Subcutaneous abdominal adipose tissue (tissue), 5 donors: ENCODE measurements at regions not wholly inside any gene's neighbourhood (a gene's known extent, or its start where the extent isn't known, plus 50 kb on each side); places are given as distances from the start of the nearest gene placed in this dataset.
A peak's percentile ranks its signal among the peaks of the same experiment; 100 is the strongest.
"Not testable (repeated sequence)": the region's sequence is repeated elsewhere in the genome, so short reads cannot be mapped to it uniquely, and the experiment has no call there.

Experiments used
- H3K27ac ChIP-seq: one replicate; pipeline ENCODE4 v1.7.0; 2013; ENCODE audit warnings: low read depth, mild to moderate bottlenecking, inconsistent platforms, low read length, moderate library complexity
- H3K27me3 ChIP-seq, 5 donors: one replicate each; pipeline ENCODE4 v1.7.0; 2013; ENCODE audit warnings: low read length in 5 of 5, inconsistent platforms in 1 of 5; ENCODE audit not compliant: control insufficient read depth in 5 of 5, insufficient read depth in 4 of 5
- H3K36me3 ChIP-seq, 5 donors: one replicate each; pipeline ENCODE4 v1.7.0; 2013; ENCODE audit warnings: low read length in 5 of 5; ENCODE audit not compliant: control insufficient read depth in 5 of 5, insufficient read depth in 5 of 5
- H3K4me1 ChIP-seq, 5 donors: one replicate each; pipeline ENCODE4 v1.7.0; 2013; ENCODE audit warnings: low read length in 5 of 5, mild to moderate bottlenecking in 3 of 5, moderate library complexity in 1 of 5; ENCODE audit not compliant: control insufficient read depth in 5 of 5, insufficient read depth in 5 of 5
- H3K4me3 ChIP-seq, 5 donors: one replicate each; pipeline ENCODE4 v1.7.0; 2013; ENCODE audit warnings: low read length in 5 of 5, low read depth in 1 of 5
- H3K9ac ChIP-seq, 5 donors: one replicate each; pipeline ENCODE4 v1.7.0; 2013; ENCODE audit warnings: low read length in 5 of 5, mild to moderate bottlenecking in 4 of 5, moderate library complexity in 3 of 5
- H3K9me3 ChIP-seq, 5 donors: one replicate each; pipeline ENCODE4 v1.7.0; 2013; ENCODE audit warnings: low read length in 5 of 5; ENCODE audit not compliant: control insufficient read depth in 5 of 5
- donor health status: healthy.
- donor health status: healthy.
- donor health status: healthy.
- donor health status: healthy.
- donor health status: healthy.

DNA sequence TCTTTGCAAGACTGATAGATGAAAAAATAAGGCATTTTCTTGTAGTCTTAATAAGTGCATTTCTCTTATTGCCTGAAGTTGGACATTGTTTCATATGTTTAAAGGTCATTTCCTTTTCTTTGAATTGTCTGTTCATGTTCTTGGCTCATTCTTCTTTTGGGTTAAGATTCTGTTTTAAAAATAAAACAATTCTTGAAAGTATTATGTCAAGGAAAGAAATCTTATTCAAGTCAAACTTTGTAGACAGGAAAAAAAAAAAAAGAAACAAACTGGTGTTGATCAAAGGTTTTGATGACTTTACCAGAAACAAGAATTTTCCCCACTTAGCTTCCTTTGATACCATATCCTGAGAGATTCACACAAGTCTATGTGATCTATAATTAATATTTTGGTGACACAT, 132.9 kb upstream of the AADACL2 start:
- H3K27me3 ChIP-seq, result no peaks in the 10 kb centered on the region
- H3K9ac ChIP-seq, result no peak overlapping the region
- H3K4me3 ChIP-seq, result no peak overlapping the region
- no peaks in the 10 kb centered on the region for H3K4me1 ChIP-seq
- H3K27ac ChIP-seq, result no peak overlapping the region
- H3K9me3 ChIP-seq, result peaks cover 0 to 2% (median 0%) of the 10 kb centered on the region in 5 donors
- H3K36me3 ChIP-seq, result no peaks in the 10 kb centered on the region

DNA sequence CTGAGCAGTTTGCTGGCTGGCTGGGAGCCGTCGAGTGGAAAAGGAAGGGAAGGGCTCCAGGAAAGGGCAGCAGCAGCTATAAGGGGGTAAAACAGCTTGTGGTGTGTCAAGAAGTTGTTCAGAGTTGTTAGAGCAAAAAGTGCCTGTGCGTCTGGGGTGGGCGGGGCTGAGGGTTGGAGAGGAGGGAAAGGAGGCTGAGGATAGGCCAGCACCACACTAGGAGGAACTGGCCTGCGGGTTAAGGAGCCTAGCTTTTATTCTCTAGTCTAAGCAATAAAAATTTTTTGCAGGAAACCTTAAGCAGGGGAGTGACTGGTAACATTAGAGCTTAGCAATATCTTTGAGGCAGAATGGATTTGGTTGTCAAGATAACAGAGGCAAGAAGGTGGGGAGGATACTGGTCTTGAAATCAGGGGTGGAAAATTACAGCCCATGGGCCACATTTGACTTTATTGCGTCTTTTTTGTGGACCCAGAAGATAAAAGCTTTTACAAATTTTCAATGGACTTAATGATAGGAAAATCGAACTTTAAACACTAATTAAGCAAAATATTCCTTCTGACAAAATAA, 134.5 kb upstream of the AADACL2 start:
- no peak overlapping the region for H3K27ac ChIP-seq
- H3K27me3 ChIP-seq, result no peaks in the 10 kb centered on the region
- peaks cover 0 to 2% (median 0%) of the 10 kb centered on the region in 5 donors for H3K9me3 ChIP-seq
- H3K9ac ChIP-seq, result no peak overlapping the region
- H3K36me3 ChIP-seq, result no peaks in the 10 kb centered on the region
- no peaks in the 10 kb centered on the region for H3K4me1 ChIP-seq
- no peak overlapping the region for H3K4me3 ChIP-seq

DNA sequence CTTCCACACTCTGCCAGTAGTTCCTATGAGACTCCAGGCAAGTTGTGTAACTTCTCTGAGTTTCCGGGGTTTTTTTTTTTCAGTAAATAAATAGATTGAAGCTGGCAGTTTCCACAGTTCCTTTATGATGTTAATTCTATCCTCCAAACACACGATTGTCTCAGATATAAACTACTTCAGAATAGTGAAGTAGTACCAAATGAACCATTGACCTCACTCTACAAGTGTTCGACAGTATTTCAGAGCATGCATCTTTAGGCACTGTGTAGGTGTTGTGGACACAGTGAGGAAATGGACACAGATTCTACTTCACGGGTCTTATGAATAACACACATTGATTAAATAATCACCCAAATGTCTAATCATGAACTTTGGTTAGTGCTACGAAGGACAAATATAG, 136.1 kb upstream of the IGSF10 start:
- Histone ChIP-seq H3K9me3 (peaks cover 0 to 2% (median 0%) of the 10 kb centered on the region in 5 donors), H3K9ac (no peak overlapping the region), H3K27ac (no peak overlapping the region), H3K27me3 (no peaks in the 10 kb centered on the region), H3K4me3 (no peak overlapping the region), H3K36me3 (no peaks in the 10 kb centered on the region), H3K4me1 (no peaks in the 10 kb centered on the region)

DNA sequence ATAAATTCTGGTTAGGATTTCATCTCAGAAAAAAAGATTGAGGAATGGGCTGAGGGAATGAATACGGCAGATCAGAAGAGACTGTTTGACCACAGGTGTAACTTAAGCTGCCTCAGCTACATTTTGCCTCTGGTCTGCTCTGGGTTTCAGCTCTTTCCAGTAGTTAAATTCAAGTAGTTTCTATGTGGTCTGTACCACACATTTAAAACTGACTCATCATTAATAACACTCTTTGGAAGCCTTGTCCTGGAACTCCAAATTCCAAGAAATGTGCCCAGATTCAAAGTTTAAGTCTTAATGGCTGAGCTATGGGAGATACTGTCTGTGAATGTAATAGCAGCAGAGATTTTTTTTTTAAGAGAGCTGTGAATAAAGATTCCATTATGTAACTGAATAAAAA, 133.1 kb upstream of the IGSF10 start:
- H3K4me3 ChIP-seq, result no peak overlapping the region
- no peaks in the 10 kb centered on the region for H3K36me3 ChIP-seq
- peaks cover 0 to 10% (median 0%) of the 10 kb centered on the region in 5 donors for H3K4me1 ChIP-seq
- H3K27ac ChIP-seq, result no peak overlapping the region
- no peak overlapping the region for H3K9ac ChIP-seq
- no peaks in the 10 kb centered on the region for H3K27me3 ChIP-seq
- peaks cover 0 to 2% (median 0%) of the 10 kb centered on the region in 5 donors for H3K9me3 ChIP-seq

DNA sequence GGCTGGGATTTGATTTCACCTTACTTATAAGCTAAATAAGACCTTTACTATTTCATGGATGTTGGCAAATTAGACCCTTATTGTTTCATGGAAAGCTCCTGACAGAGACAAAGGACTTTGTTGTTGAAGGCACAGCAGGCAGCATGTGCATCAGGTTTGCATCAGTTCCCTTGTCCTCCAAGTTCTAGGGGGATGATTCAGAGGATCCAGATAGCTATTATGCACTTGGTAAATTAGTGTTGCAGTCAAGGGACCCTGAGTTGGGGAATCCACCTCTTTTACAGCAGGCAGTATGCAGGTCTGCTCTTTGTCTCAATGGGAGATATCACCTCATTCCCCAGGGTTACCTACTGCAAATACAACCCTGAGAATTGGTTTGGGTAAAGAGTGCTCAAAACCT, 131.4 kb upstream of the IGSF10 start:
- Histone ChIP-seq H3K27me3 (no peaks in the 10 kb centered on the region), H3K4me3 (no peak overlapping the region), H3K9me3 (no peaks in the 10 kb centered on the region), H3K36me3 (no peaks in the 10 kb centered on the region), H3K27ac (no peak overlapping the region), H3K4me1 (peaks cover 0 to 10% (median 0%) of the 10 kb centered on the region in 5 donors), H3K9ac (no peak overlapping the region)

DNA sequence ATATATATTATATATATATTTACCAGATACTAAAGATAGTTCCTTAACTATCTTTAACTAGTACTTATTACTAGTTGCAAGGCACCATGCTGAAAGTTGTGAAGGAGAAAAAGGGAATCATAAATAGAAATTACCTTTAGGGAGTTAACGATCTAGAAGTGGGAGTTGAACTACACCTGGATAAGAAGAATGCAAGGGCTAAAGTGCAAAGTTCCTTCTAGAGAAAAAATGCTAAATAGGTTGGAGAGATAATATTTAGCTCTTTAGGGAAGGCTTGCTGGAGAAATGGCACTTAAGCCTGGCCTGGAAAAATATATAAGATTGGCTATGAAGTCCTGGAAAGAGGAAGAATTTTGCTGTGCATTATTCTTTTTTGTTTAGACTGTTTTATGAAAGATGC, 130.6 kb upstream of the IGSF10 start:
- no peak overlapping the region for H3K4me3 ChIP-seq
- no peak overlapping the region for H3K27ac ChIP-seq
- H3K4me1 ChIP-seq, result peaks cover 0 to 10% (median 0%) of the 10 kb centered on the region in 5 donors
- H3K36me3 ChIP-seq, result no peaks in the 10 kb centered on the region
- H3K9me3 ChIP-seq, result no peaks in the 10 kb centered on the region
- no peaks in the 10 kb centered on the region for H3K27me3 ChIP-seq
- no peak overlapping the region for H3K9ac ChIP-seq

DNA sequence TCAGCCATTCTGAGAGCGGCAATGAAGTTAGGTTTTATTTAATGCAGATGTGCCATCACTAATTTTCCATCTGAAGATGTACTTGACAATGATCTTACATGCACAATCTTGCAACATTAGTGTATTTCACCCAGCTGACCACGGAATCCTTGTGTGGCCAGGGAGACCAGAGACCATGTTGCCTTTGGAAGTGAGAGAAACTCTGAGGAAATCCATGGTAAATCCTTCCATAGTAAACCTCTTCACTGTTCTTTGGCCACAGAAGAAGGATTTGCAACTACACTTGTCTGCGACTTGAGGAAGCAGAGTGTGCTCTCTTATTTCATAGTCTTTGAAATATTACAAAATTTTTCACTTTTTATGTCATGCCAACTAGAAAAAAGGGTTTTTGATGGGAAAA, 128.4 kb upstream of the IGSF10 start:
- Histone ChIP-seq H3K36me3 (no peaks in the 10 kb centered on the region), H3K27me3 (no peaks in the 10 kb centered on the region), H3K9me3 (no peaks in the 10 kb centered on the region), H3K4me1 (peaks cover 0 to 10% (median 0%) of the 10 kb centered on the region in 5 donors), H3K9ac (no peak overlapping the region), H3K27ac (no peak overlapping the region), H3K4me3 (no peak overlapping the region)

DNA sequence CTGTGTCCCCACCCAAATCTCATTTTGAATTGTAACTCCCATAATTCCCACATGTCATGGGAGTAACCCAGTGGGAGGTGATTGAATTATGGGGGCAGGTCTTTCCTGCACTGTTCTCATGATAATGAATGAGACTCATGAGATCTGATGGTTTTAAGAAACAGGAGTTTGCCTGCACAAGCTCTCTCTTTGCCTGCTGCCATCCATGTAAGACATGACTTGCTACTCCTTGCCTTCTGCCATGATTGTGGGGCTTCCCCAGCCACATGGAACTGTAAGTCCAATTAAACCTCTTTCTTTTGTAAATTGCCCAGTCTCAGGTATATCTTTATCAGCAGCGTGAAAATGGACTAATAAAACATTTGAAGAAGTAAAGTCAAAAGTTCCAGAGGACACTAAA, 126.8 kb upstream of the IGSF10 start:
- H3K9me3 ChIP-seq, H3K9ac ChIP-seq, H3K27me3 ChIP-seq, H3K36me3 ChIP-seq, H3K4me3 ChIP-seq, H3K27ac ChIP-seq: not testable (repeated sequence)
- peaks cover 0 to 10% (median 0%) of the 10 kb centered on the region in 5 donors for H3K4me1 ChIP-seq

DNA sequence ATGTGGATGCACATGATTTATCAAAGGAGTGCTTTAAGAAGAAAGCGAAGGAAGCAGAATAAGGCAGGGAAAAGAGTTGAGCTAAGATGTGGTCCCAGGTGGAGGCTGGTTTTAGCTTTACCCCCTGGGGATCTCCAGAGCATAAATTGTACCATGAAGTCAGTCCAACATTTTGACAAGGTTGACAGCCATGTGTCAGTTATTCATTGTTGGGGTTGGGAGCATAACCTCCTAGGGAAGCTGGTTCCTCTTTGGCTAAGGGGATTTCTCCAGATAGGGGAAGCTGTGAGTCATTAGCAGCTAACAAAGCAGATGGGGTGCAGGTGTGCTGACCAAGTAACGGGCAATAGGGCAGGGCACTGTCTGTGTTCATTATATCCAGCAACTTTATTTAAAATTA, 123.7 kb upstream of the IGSF10 start:
- no peaks in the 10 kb centered on the region for H3K36me3 ChIP-seq
- no peak overlapping the region for H3K9ac ChIP-seq
- H3K27me3 ChIP-seq, result no peaks in the 10 kb centered on the region
- H3K9me3 ChIP-seq, result no peaks in the 10 kb centered on the region
- H3K4me3 ChIP-seq, result no peak overlapping the region
- peaks cover 0 to 19% (median 2%) of the 10 kb centered on the region in 5 donors for H3K4me1 ChIP-seq
- no peak overlapping the region for H3K27ac ChIP-seq

DNA sequence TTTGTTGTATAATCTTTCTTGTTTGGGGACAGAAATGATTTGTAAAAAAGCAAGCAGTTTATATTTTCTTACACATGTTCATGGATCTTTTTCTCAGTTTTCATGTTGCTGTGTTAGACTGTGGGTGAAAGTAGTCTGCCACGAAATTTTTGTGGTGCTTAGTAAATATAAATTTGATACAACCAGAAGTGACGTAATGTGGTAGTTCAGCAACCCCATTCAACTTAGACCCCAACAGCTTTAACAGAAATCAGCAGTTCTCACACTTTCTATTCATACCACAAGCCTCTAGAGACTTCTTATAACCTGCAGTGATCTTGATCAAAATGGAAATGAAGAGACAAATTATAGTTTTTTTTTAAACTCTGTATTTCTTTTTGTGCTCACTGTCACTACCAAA, 120.2 kb upstream of the IGSF10 start:
- H3K36me3 ChIP-seq, result no peaks in the 10 kb centered on the region
- H3K4me3 ChIP-seq, result no peak overlapping the region
- no peaks in the 10 kb centered on the region for H3K27me3 ChIP-seq
- no peaks in the 10 kb centered on the region for H3K9me3 ChIP-seq
- H3K27ac ChIP-seq, result peak overlapping the region; percentile 12
- H3K9ac ChIP-seq, result peak overlapping the region in 1 of 5 donors; percentile 46
- peaks cover 0 to 17% (median 2%) of the 10 kb centered on the region in 5 donors for H3K4me1 ChIP-seq
